Thoracic aorta (tissue), 2 donors: ENCODE measurements at regions not wholly inside any gene's neighbourhood (a gene's known extent, or its start where the extent isn't known, plus 50 kb on each side); places are given as distances from the start of the nearest gene placed in this dataset.

ENCODE experiments used
- ATAC-seq: fragments of 150-250 bp; one replicate; pipeline ENCODE4 v1.8.0; 2017; ENCODE audit warnings: low read depth; ENCODE audit not compliant: insufficient number of reproducible peaks, low FRiP score
- DNase-seq: peaks from one replicate; pipeline ENCODE4 v3.0.0-alpha.2; 2020; ENCODE audit warnings: low spot score
- H3K27ac ChIP-seq, 2 donors: fragments of 200-600 bp; sonication (generic); 1 replicate in 1 of 2; 2 replicates in 1 of 2; pipeline ENCODE4 v1.5.1; 2016; ENCODE audit warnings: mild to moderate bottlenecking in 2 of 2, moderate library complexity in 2 of 2
- H3K27me3 ChIP-seq: fragments of 200-600 bp; sonication (generic); replicated peaks from 2 replicates; pipeline ENCODE4 v1.6.0; 2016; ENCODE audit warnings: mild to moderate bottlenecking; ENCODE audit not compliant: insufficient read depth
- H3K36me3 ChIP-seq: fragments of 200-600 bp; sonication (generic); one replicate; pipeline ENCODE4 v1.5.1; 2016
- H3K4me1 ChIP-seq, 2 donors: fragments of 200-600 bp; sonication (generic); 1 replicate in 1 of 2; 2 replicates in 1 of 2; pipeline versions ENCODE4 v1.5.1 to v1.6.0; 2016; ENCODE audit warnings: low read depth in 2 of 2, mild to moderate bottlenecking in 1 of 2; ENCODE audit not compliant: control insufficient read depth in 1 of 2
- H3K4me3 ChIP-seq: fragments of 200-600 bp; sonication (generic); 2 replicates; pipeline ENCODE4 v1.5.1; 2016; ENCODE audit warnings: mild to moderate bottlenecking
- H3K9me3 ChIP-seq: fragments of 200-600 bp; sonication (generic); 2 replicates; pipeline ENCODE4 v1.5.1; 2016
- CTCF ChIP-seq: fragments of 200-600 bp; sonication (generic); IDR thresholded peaks from one replicate; pipeline ENCODE4 v1.5.1; 2019; ENCODE audit warnings: antibody characterized with exemption

DNA sequence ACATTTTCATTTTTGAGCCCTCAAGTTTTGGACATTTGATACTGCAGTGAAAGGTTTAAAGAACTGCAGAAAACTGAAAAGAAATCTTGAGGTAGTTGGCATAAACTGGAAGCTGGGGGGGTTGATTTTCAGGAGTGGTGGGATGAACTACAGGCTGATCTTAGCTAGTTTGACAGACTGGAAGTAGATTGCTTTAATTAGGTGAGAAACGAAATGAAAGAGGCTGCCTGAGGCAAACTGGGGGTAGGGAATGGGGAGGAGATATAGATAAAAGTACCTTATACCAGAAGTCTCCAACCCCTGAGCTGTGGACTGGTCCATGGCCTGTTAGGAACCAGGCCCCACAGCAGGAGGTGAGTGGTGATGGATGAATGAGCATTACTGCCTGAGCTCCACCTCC lies 101.4 kb upstream of the SPEF2 start:
- Histone ChIP-seq H3K4me3 (no peak overlapping the region), H3K36me3 (no peaks in the 10 kb centered on the region), H3K9me3 (no peaks in the 10 kb centered on the region), H3K27ac (no peak overlapping the region), H3K4me1 (no peaks in the 10 kb centered on the region), H3K27me3 (no peaks in the 10 kb centered on the region)
- TF ChIP-seq CTCF, result no peak
- no peak for DNase-seq
- no peak for ATAC-seq

DNA sequence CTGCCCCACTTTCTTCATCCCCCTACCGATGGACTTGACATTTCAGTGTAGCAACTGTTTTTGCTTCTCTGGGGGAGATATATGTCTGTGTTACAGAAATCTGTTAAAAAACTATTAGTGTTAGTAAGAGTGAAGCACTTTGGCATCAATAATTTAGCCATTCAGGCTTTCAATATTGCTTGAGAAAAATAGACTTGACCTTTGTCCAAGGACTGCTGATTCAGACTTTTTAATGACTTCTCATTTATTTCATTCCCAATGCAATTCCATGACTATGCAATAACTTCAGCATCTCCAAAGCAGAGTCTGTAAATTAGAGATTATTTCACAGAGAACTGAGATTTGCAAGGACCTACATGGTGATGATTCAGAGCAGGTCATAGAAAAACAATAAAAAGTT lies 104.1 kb upstream of the SPEF2 start:
- Histone ChIP-seq H3K36me3 (no peaks in the 10 kb centered on the region), H3K4me1 (no peaks in the 10 kb centered on the region), H3K27me3 (no peaks in the 10 kb centered on the region), H3K27ac (no peak overlapping the region), H3K9me3 (no peaks in the 10 kb centered on the region), H3K4me3 (no peak overlapping the region)
- no peak for TF ChIP-seq CTCF
- ATAC-seq, result no peak
- no peak for DNase-seq

GRCh38 chr5:35502206-35502605 lies 115.5 kb upstream of the SPEF2 start:
- Histone ChIP-seq H3K36me3 (no peaks in the 10 kb centered on the region), H3K9me3 (no peaks in the 10 kb centered on the region), H3K27me3 (no peaks in the 10 kb centered on the region), H3K4me1 (no peaks in the 10 kb centered on the region), H3K4me3 (no peak overlapping the region), H3K27ac (no peak overlapping the region)
- ATAC-seq, result no peak
- TF ChIP-seq CTCF, result no peak
- DNase-seq, result no peak

- H3K9me3 ChIP-seq, result no peaks in the 10 kb centered on the region
- H3K27ac ChIP-seq, result no peak overlapping the region
- H3K27me3 ChIP-seq, result no peaks in the 10 kb centered on the region
- H3K4me1 ChIP-seq, result peaks cover 1 to 2% of the 10 kb centered on the region in 2 donors
- TF ChIP-seq CTCF, result no peak
- ATAC-seq (no peak), DNase-seq (no peak)
- no peaks in the 10 kb centered on the region for H3K36me3 ChIP-seq
- no peak overlapping the region for H3K4me3 ChIP-seq
Measured at GRCh38 chr5:35488791-35489190, 128.9 kb upstream of the SPEF2 start.

- Histone ChIP-seq H3K4me1 (peaks cover 5 to 9% of the 10 kb centered on the region in 2 donors), H3K27ac (no peak overlapping the region), H3K4me3 (no peak overlapping the region), H3K9me3 (no peaks in the 10 kb centered on the region), H3K27me3 (no peaks in the 10 kb centered on the region), H3K36me3 (no peaks in the 10 kb centered on the region)
- no peak for TF ChIP-seq CTCF
- ATAC-seq (no peak), DNase-seq (no peak)
Measured at GRCh38 chr5:35488055-35488454, 129.6 kb upstream of the SPEF2 start.
